ENCODE measurements at regions not wholly inside any gene's neighbourhood (a gene's known extent, or its start where the extent isn't known, plus 50 kb on each side); places are given as distances from the start of the nearest gene placed in this dataset.

- DNase-seq (ENCODE audit: low read depth, low spot score): no peak
- H3K4me3 Mint-ChIP-seq: no peak overlapping the region
- TF ChIP-seq CTCF (conservative IDR thresholded peaks at IDR 0.05): no peak
- no peak overlapping the region for H3K27ac Mint-ChIP-seq (ENCODE audit: unreplicated experiment)
- H3K36me3 Mint-ChIP-seq (ENCODE audit: low read depth): no peaks in the 10 kb centered on the region
- H3K4me1 Mint-ChIP-seq: peaks cover 9% of the 10 kb centered on the region
- H3K27me3 Mint-ChIP-seq (ENCODE audit: low read depth): peaks cover 4% of the 10 kb centered on the region
- peaks cover 3% of the 10 kb centered on the region for H3K9me3 Mint-ChIP-seq
Observed at GRCh38 chr10:111565542-111565941, 488.7 kb downstream of the ADRA2A start.

- no peak for TF ChIP-seq CTCF (conservative IDR thresholded peaks at IDR 0.05)
- H3K4me3 Mint-ChIP-seq: no peak overlapping the region
- H3K4me1 Mint-ChIP-seq: no peaks in the 10 kb centered on the region
- no peak for DNase-seq (ENCODE audit: low read depth, low spot score)
- peaks cover 13% of the 10 kb centered on the region for H3K9me3 Mint-ChIP-seq
- H3K27ac Mint-ChIP-seq (ENCODE audit: unreplicated experiment): no peak overlapping the region
- peaks cover 4% of the 10 kb centered on the region for H3K36me3 Mint-ChIP-seq (ENCODE audit: low read depth)
- peaks cover 6% of the 10 kb centered on the region for H3K27me3 Mint-ChIP-seq (ENCODE audit: low read depth)
Observed at GRCh38 chr10:111578076-111578475, 501.2 kb downstream of the ADRA2A start.

- peaks cover 6% of the 10 kb centered on the region for H3K27me3 Mint-ChIP-seq (ENCODE audit: low read depth)
- H3K4me3 Mint-ChIP-seq: no peak overlapping the region
- no peak for DNase-seq (ENCODE audit: low read depth, low spot score)
- no peaks in the 10 kb centered on the region for H3K36me3 Mint-ChIP-seq (ENCODE audit: low read depth)
- no peak for TF ChIP-seq CTCF (conservative IDR thresholded peaks at IDR 0.05)
- H3K9me3 Mint-ChIP-seq: peaks cover 8% of the 10 kb centered on the region
- no peak overlapping the region for H3K27ac Mint-ChIP-seq (ENCODE audit: unreplicated experiment)
- H3K4me1 Mint-ChIP-seq: no peaks in the 10 kb centered on the region
Observed at GRCh38 chr10:111579473-111579872, 502.6 kb downstream of the ADRA2A start.

GRCh38 chr10:111590703-111591102 is 513.9 kb downstream of the ADRA2A start:
- Mint-ChIP-seq H3K4me1 (no peaks in the 10 kb centered on the region), H3K9me3 (no peaks in the 10 kb centered on the region), H3K27me3 (ENCODE audit: low read depth) (peaks cover 3% of the 10 kb centered on the region), H3K4me3 (no peak overlapping the region), H3K27ac (ENCODE audit: unreplicated experiment) (no peak overlapping the region), H3K36me3 (ENCODE audit: low read depth) (peaks cover 2% of the 10 kb centered on the region)
- no peak for TF ChIP-seq CTCF (conservative IDR thresholded peaks at IDR 0.05)
- DNase-seq (ENCODE audit: low read depth, low spot score): no peak

- H3K4me1 Mint-ChIP-seq: peaks cover 4% of the 10 kb centered on the region
- peaks cover 2% of the 10 kb centered on the region for H3K36me3 Mint-ChIP-seq (ENCODE audit: low read depth)
- DNase-seq (ENCODE audit: low read depth, low spot score): no peak
- H3K9me3 Mint-ChIP-seq: peaks cover under 1% of the 10 kb centered on the region
- no peak overlapping the region for H3K4me3 Mint-ChIP-seq
- no peak overlapping the region for H3K27ac Mint-ChIP-seq (ENCODE audit: unreplicated experiment)
- peaks cover 3% of the 10 kb centered on the region for H3K27me3 Mint-ChIP-seq (ENCODE audit: low read depth)
- no peak for TF ChIP-seq CTCF (conservative IDR thresholded peaks at IDR 0.05)
Observed at GRCh38 chr10:111593578-111593977, 516.7 kb downstream of the ADRA2A start.

GRCh38 chr10:111595173-111595572 is 518.3 kb downstream of the ADRA2A start:
- no peak for TF ChIP-seq CTCF (conservative IDR thresholded peaks at IDR 0.05)
- no peak for DNase-seq (ENCODE audit: low read depth, low spot score)
- H3K36me3 Mint-ChIP-seq (ENCODE audit: low read depth): peaks cover 2% of the 10 kb centered on the region
- peaks cover 8% of the 10 kb centered on the region for H3K4me1 Mint-ChIP-seq
- peaks cover 3% of the 10 kb centered on the region for H3K27me3 Mint-ChIP-seq (ENCODE audit: low read depth)
- H3K4me3 Mint-ChIP-seq: no peak overlapping the region
- H3K9me3 Mint-ChIP-seq: peaks cover 2% of the 10 kb centered on the region
- H3K27ac Mint-ChIP-seq (ENCODE audit: unreplicated experiment): no peak overlapping the region

Data from neural crest cell (in vitro differentiated cells).